ENCODE measurements at regions not wholly inside any gene's neighbourhood (a gene's known extent, or its start where the extent isn't known, plus 50 kb on each side); places are given as distances from the start of the nearest gene placed in this dataset.

- Mint-ChIP-seq H3K27me3 (ENCODE audit: low read depth) (no peaks in the 10 kb centered on the region), H3K36me3 (ENCODE audit: low read depth) (no peaks in the 10 kb centered on the region), H3K4me3 (no peak overlapping the region), H3K9me3 (no peaks in the 10 kb centered on the region), H3K27ac (ENCODE audit: unreplicated experiment) (no peak overlapping the region), H3K4me1 (peaks cover 20% of the 10 kb centered on the region)
- DNase-seq (ENCODE audit: low read depth, low spot score) = no peak
- TF ChIP-seq CTCF (conservative IDR thresholded peaks at IDR 0.05) = no peak
These were observed 133.7 kb downstream of the ACKR3 start for GRCh38 chr2:236703373-236703709.

GRCh38 chr2:236703906-236704305 lies 134.3 kb downstream of the ACKR3 start:
- TF ChIP-seq CTCF (conservative IDR thresholded peaks at IDR 0.05) = no peak
- H3K4me1 Mint-ChIP-seq = peaks cover 20% of the 10 kb centered on the region
- DNase-seq (ENCODE audit: low read depth, low spot score) = no peak
- no peak overlapping the region for H3K27ac Mint-ChIP-seq (ENCODE audit: unreplicated experiment)
- H3K27me3 Mint-ChIP-seq (ENCODE audit: low read depth) = no peaks in the 10 kb centered on the region
- H3K4me3 Mint-ChIP-seq = no peak overlapping the region
- no peaks in the 10 kb centered on the region for H3K9me3 Mint-ChIP-seq
- H3K36me3 Mint-ChIP-seq (ENCODE audit: low read depth) = no peaks in the 10 kb centered on the region

- H3K4me3 Mint-ChIP-seq = no peak overlapping the region
- no peaks in the 10 kb centered on the region for H3K36me3 Mint-ChIP-seq (ENCODE audit: low read depth)
- H3K9me3 Mint-ChIP-seq = no peaks in the 10 kb centered on the region
- DNase-seq (ENCODE audit: low read depth, low spot score) = no peak
- H3K27me3 Mint-ChIP-seq (ENCODE audit: low read depth) = no peaks in the 10 kb centered on the region
- TF ChIP-seq CTCF (conservative IDR thresholded peaks at IDR 0.05) = no peak
- H3K4me1 Mint-ChIP-seq = peaks cover 20% of the 10 kb centered on the region
- H3K27ac Mint-ChIP-seq (ENCODE audit: unreplicated experiment) = no peak overlapping the region
These were observed 135.3 kb downstream of the ACKR3 start for GRCh38 chr2:236704887-236705286.

GRCh38 chr2:236705295-236706105 lies 135.9 kb downstream of the ACKR3 start:
- DNase-seq (ENCODE audit: low read depth, low spot score) = no peak
- Mint-ChIP-seq H3K9me3 (no peaks in the 10 kb centered on the region), H3K4me3 (no peak overlapping the region), H3K27ac (ENCODE audit: unreplicated experiment) (no peak overlapping the region), H3K27me3 (ENCODE audit: low read depth) (no peaks in the 10 kb centered on the region), H3K4me1 (peaks cover 20% of the 10 kb centered on the region), H3K36me3 (ENCODE audit: low read depth) (no peaks in the 10 kb centered on the region)
- no peak for TF ChIP-seq CTCF (conservative IDR thresholded peaks at IDR 0.05)

- no peak for DNase-seq (ENCODE audit: low read depth, low spot score)
- no peak overlapping the region for H3K27ac Mint-ChIP-seq (ENCODE audit: unreplicated experiment)
- no peak for TF ChIP-seq CTCF (conservative IDR thresholded peaks at IDR 0.05)
- H3K9me3 Mint-ChIP-seq = no peaks in the 10 kb centered on the region
- H3K27me3 Mint-ChIP-seq (ENCODE audit: low read depth) = no peaks in the 10 kb centered on the region
- peaks cover 18% of the 10 kb centered on the region for H3K4me1 Mint-ChIP-seq
- no peak overlapping the region for H3K4me3 Mint-ChIP-seq
- H3K36me3 Mint-ChIP-seq (ENCODE audit: low read depth) = no peaks in the 10 kb centered on the region
These were observed 136.7 kb downstream of the ACKR3 start for GRCh38 chr2:236706288-236706687.

Data from neural crest cell (in vitro differentiated cells).